Fibroblast of lung (primary cell): ENCODE measurements at regions not wholly inside any gene's neighbourhood (a gene's known extent, or its start where the extent isn't known, plus 50 kb on each side); places are given as distances from the start of the nearest gene placed in this dataset.

Experiments used
- DNase-seq, 2 donors: peaks; one replicate each; pipeline versions ENCODE4 v3.0.0 to v3.0.0-alpha.2; 2010; ENCODE audit warnings: low read depth in 2 of 2
- H2AFZ ChIP-seq: 2 replicates; pipeline ENCODE4 v1.5.1; 2012; ENCODE audit warnings: low read length, control low read depth, inconsistent platforms
- H3K27ac ChIP-seq: 2 replicates; pipeline ENCODE4 v1.5.1; 2011; ENCODE audit warnings: low read length, control low read depth; ENCODE audit not compliant: insufficient read depth
- H3K27me3 ChIP-seq: 2 replicates; pipeline ENCODE4 v1.5.1; 2011; ENCODE audit warnings: mild to moderate bottlenecking, low read length; ENCODE audit not compliant: control insufficient read depth, insufficient read depth
- H3K36me3 ChIP-seq: 2 replicates; pipeline ENCODE4 v1.5.1; 2011; ENCODE audit warnings: low read length; ENCODE audit not compliant: control insufficient read depth, insufficient read depth
- H3K4me1 ChIP-seq: 2 replicates; pipeline ENCODE4 v1.5.1; 2011; ENCODE audit warnings: low read length; ENCODE audit not compliant: control insufficient read depth, insufficient read depth; ENCODE audit errors: extremely low read depth
- H3K4me2 ChIP-seq: 2 replicates; pipeline ENCODE4 v1.5.1; 2011; ENCODE audit warnings: low read length, control low read depth; ENCODE audit not compliant: insufficient read depth; ENCODE audit errors: extremely low read depth
- H3K4me3 ChIP-seq, 4 experiments: fragments of 200-600 bp in 1 of 4; sonication (generic) in 1 of 4; replicated peaks in 1 of 4; 2 replicates each; pipeline ENCODE4 v1.5.1; 2011 to 2016; ENCODE audit warnings: low read length in 4 of 4, low read depth in 3 of 4, mild to moderate bottlenecking in 3 of 4, control low read depth in 2 of 4, inconsistent platforms in 1 of 4, mixed read lengths in 1 of 4; ENCODE audit not compliant: insufficient read depth in 1 of 4; ENCODE audit errors: control extremely low read depth in 1 of 4
- H3K79me2 ChIP-seq: 2 replicates; pipeline ENCODE4 v1.5.1; 2012; ENCODE audit warnings: mild to moderate bottlenecking, low read length, inconsistent platforms; ENCODE audit not compliant: control insufficient read depth, insufficient read depth
- H3K9ac ChIP-seq: 2 replicates; pipeline ENCODE4 v1.5.1; 2011; ENCODE audit warnings: mild to moderate bottlenecking, low read length, control low read depth; ENCODE audit not compliant: insufficient read depth
- H3K9me3 ChIP-seq: 2 replicates; pipeline ENCODE4 v1.5.1; 2012; ENCODE audit warnings: low read depth, low read length; ENCODE audit not compliant: control insufficient read depth, insufficient read depth
- H4K20me1 ChIP-seq: 2 replicates; pipeline ENCODE4 v1.5.1; 2011; ENCODE audit warnings: low read length; ENCODE audit not compliant: control insufficient read depth, insufficient read depth; ENCODE audit errors: extremely low read depth
- CTCF ChIP-seq, 2 donors: IDR thresholded peaks in 1 of 2; conservative IDR thresholded peaks in 1 of 2; 1 replicate in 1 of 2; 2 replicates in 1 of 2; pipeline ENCODE4 v1.5.1; 2011 to 2012; ENCODE audit warnings: low read length in 2 of 2, control low read depth in 1 of 2, inconsistent platforms in 1 of 2, low read depth in 1 of 2, mild to moderate bottlenecking in 1 of 2
- EZH2 ChIP-seq: IDR thresholded peaks from 2 replicates; pipeline ENCODE4 v1.5.1; 2012; ENCODE audit warnings: low read length, control low read depth, mild to moderate bottlenecking; ENCODE audit errors: missing control alignments

- no peak overlapping the region for H3K4me3 ChIP-seq
- no peak overlapping the region for H2AFZ ChIP-seq
- H3K9ac ChIP-seq = no peak overlapping the region
- no peaks in the 10 kb centered on the region for H3K9me3 ChIP-seq
- no peaks in the 10 kb centered on the region for H3K36me3 ChIP-seq
- H3K79me2 ChIP-seq = no peaks in the 10 kb centered on the region
- H3K4me1 ChIP-seq = no peaks in the 10 kb centered on the region
- no peak for DNase-seq
- no peak for TF ChIP-seq EZH2
- no peak for TF ChIP-seq CTCF (conservative IDR thresholded peaks at IDR 0.05 in 1 of 2, IDR thresholded peaks at IDR 0.05 in 1 of 2; ENCODE audit: low read depth in 1 of 2, low read length in 2 of 2)
- H3K27me3 ChIP-seq = no peaks in the 10 kb centered on the region
- H3K4me2 ChIP-seq = no peak overlapping the region
- no peaks in the 10 kb centered on the region for H4K20me1 ChIP-seq
- no peak overlapping the region for H3K27ac ChIP-seq
Measured at GRCh38 chr7:41060796-41061195, 642.1 kb downstream of the INHBA start.

DNA sequence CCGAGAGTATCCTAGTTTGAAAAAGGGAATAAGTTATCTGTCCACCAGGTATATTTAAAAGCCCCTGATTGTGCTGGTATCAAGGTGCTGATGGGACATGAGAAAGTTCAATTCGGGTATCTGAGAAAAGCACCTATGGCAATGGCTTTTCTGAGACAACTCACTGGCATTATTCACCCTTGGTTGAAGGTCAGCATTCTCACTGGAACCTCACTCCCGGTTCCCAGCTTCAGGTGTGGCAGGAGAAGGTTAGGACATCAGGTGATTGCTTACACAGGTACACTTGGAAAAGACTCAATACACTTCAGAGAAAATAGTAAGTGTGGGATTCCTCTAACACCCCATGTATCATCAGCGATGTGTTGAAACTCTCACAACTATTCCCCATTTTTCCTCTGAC lies 643.1 kb downstream of the INHBA start:
- no peaks in the 10 kb centered on the region for H3K36me3 ChIP-seq
- H3K27me3 ChIP-seq = no peaks in the 10 kb centered on the region
- no peak overlapping the region for H3K27ac ChIP-seq
- TF ChIP-seq EZH2 = no peak
- TF ChIP-seq CTCF (conservative IDR thresholded peaks at IDR 0.05 in 1 of 2, IDR thresholded peaks at IDR 0.05 in 1 of 2; ENCODE audit: low read depth in 1 of 2, low read length in 2 of 2) = no peak
- H3K4me2 ChIP-seq = no peak overlapping the region
- H3K9me3 ChIP-seq = no peaks in the 10 kb centered on the region
- H4K20me1 ChIP-seq = no peaks in the 10 kb centered on the region
- H2AFZ ChIP-seq = no peak overlapping the region
- H3K4me1 ChIP-seq = no peaks in the 10 kb centered on the region
- no peak overlapping the region for H3K9ac ChIP-seq
- no peak overlapping the region for H3K4me3 ChIP-seq
- H3K79me2 ChIP-seq = no peaks in the 10 kb centered on the region
- DNase-seq = no peak

GRCh38 chr7:41058986-41059741 lies 643.7 kb downstream of the INHBA start:
- H3K4me3 ChIP-seq = no peak overlapping the region
- no peak overlapping the region for H3K9ac ChIP-seq
- H3K4me2 ChIP-seq = no peak overlapping the region
- H3K27me3 ChIP-seq = no peaks in the 10 kb centered on the region
- no peaks in the 10 kb centered on the region for H3K36me3 ChIP-seq
- no peak overlapping the region for H3K27ac ChIP-seq
- H4K20me1 ChIP-seq = no peaks in the 10 kb centered on the region
- H3K79me2 ChIP-seq = no peaks in the 10 kb centered on the region
- peak; percentile 29 to 49 for DNase-seq
- no peaks in the 10 kb centered on the region for H3K9me3 ChIP-seq
- TF ChIP-seq CTCF (conservative IDR thresholded peaks at IDR 0.05 in 1 of 2, IDR thresholded peaks at IDR 0.05 in 1 of 2; ENCODE audit: low read depth in 1 of 2, low read length in 2 of 2) (no peak), EZH2 (no peak)
- H3K4me1 ChIP-seq = peaks cover 1% of the 10 kb centered on the region
- no peak overlapping the region for H2AFZ ChIP-seq
